Keratinocyte (primary cell): ENCODE measurements at regions not wholly inside any gene's neighbourhood (a gene's known extent, or its start where the extent isn't known, plus 50 kb on each side); places are given as distances from the start of the nearest gene placed in this dataset.

Experiments used
- DNase-seq: peaks from one replicate; pipeline ENCODE4 v3.0.0-alpha.2; 2011; ENCODE audit warnings: low read depth, missing footprints, low spot score
- FAIRE-seq: peaks from 2 replicates; lab custom pipeline; 2011; peaks lifted over from hg19 to GRCh38; lab: Jason Lieb, UNC
- H2AFZ ChIP-seq: 2 replicates; pipeline ENCODE4 v1.6.0; 2012; ENCODE audit warnings: low read length, control low read depth, inconsistent platforms; ENCODE audit not compliant: control insufficient read depth
- H3K27ac ChIP-seq: 2 replicates; pipeline ENCODE4 v1.5.1; 2011; ENCODE audit warnings: low read length; ENCODE audit not compliant: control insufficient read depth, insufficient read depth
- H3K27me3 ChIP-seq: 3 replicates; pipeline ENCODE4 v1.6.0; 2011; ENCODE audit warnings: low read length; ENCODE audit not compliant: control insufficient read depth, insufficient read depth; ENCODE audit errors: extremely low read depth
- H3K36me3 ChIP-seq, 2 experiments: 2 replicates in 1 of 2; 3 replicates in 1 of 2; pipeline ENCODE4 v1.5.1; 2011; ENCODE audit warnings: low read length in 2 of 2, mild to moderate bottlenecking in 1 of 2; ENCODE audit not compliant: control insufficient read depth in 2 of 2, insufficient read depth in 2 of 2; ENCODE audit errors: extremely low read depth in 1 of 2
- H3K4me1 ChIP-seq: 3 replicates; pipeline ENCODE4 v1.5.1; 2011; ENCODE audit warnings: low read length; ENCODE audit not compliant: control insufficient read depth, insufficient read depth; ENCODE audit errors: extremely low read depth
- H3K4me2 ChIP-seq: 3 replicates; pipeline ENCODE4 v1.6.0; 2011; ENCODE audit warnings: low read depth, low read length; ENCODE audit not compliant: control insufficient read depth, insufficient read depth; ENCODE audit errors: extremely low read depth
- H3K4me3 ChIP-seq, 3 experiments: fragments of 200-600 bp in 1 of 3; sonication (generic) in 1 of 3; 2 replicates in 2 of 3; 3 replicates in 1 of 3; pipeline ENCODE4 v1.5.1; 2011 to 2016; ENCODE audit warnings: low read length in 3 of 3, mild to moderate bottlenecking in 3 of 3, control low read depth in 2 of 3, inconsistent platforms in 1 of 3, low read depth in 1 of 3, mixed read lengths in 1 of 3, mixed run types in 1 of 3, moderate library complexity in 1 of 3; ENCODE audit not compliant: control insufficient read depth in 2 of 3, insufficient read depth in 2 of 3; ENCODE audit errors: extremely low read depth in 1 of 3
- H3K79me2 ChIP-seq: 2 replicates; pipeline ENCODE4 v1.6.0; 2012; ENCODE audit warnings: low read length; ENCODE audit not compliant: control insufficient read depth, insufficient read depth
- H3K9ac ChIP-seq: 3 replicates; pipeline ENCODE4 v1.6.0; 2011; ENCODE audit warnings: low read length; ENCODE audit not compliant: control insufficient read depth, insufficient read depth; ENCODE audit errors: extremely low read depth
- H3K9me1 ChIP-seq: 3 replicates; pipeline ENCODE4 v1.6.0; 2011; ENCODE audit warnings: low read length; ENCODE audit not compliant: control insufficient read depth, insufficient read depth; ENCODE audit errors: extremely low read depth
- H3K9me3 ChIP-seq: 2 replicates; pipeline ENCODE4 v1.5.1; 2012; ENCODE audit warnings: low read depth, low read length; ENCODE audit not compliant: control insufficient read depth
- H4K20me1 ChIP-seq: 3 replicates; pipeline ENCODE4 v1.6.0; 2011; ENCODE audit warnings: low read length; ENCODE audit not compliant: control insufficient read depth, insufficient read depth; ENCODE audit errors: extremely low read depth
- CTCF ChIP-seq, 3 experiments: IDR thresholded peaks in 1 of 3; conservative IDR thresholded peaks in 1 of 3; optimal IDR thresholded peaks in 1 of 3; 2 replicates in 2 of 3; 3 replicates in 1 of 3; pipeline versions ENCODE3 to v1.5.1; 2011; ENCODE audit warnings: low read length in 3 of 3, mild to moderate bottlenecking in 3 of 3, moderate library complexity in 2 of 3, control low read depth in 1 of 3, inconsistent platforms in 1 of 3; ENCODE audit not compliant: insufficient read depth in 2 of 3; ENCODE audit errors: extremely low read depth in 1 of 3
- EZH2 ChIP-seq: IDR thresholded peaks from one replicate; pipeline ENCODE4 v1.6.1; 2012; ENCODE audit warnings: inconsistent platforms, mild to moderate bottlenecking, low read length, moderate library complexity
- dilution Hi-C: fragments of 300-500 bp; cut with MboI; formaldehyde crosslinking; loops from one replicate; pipeline ENCODE4 v1.7.0; 2020; ENCODE audit warnings: low sequenced_read_pairs; ENCODE audit not compliant: extremely low pct_ligation_motif_present

- no peak for DNase-seq
- Histone ChIP-seq H3K36me3 (no peaks in the 10 kb centered on the region), H3K4me3 (no peak overlapping the region), H2AFZ (no peak overlapping the region), H3K9ac (no peak overlapping the region), H4K20me1 (no peaks in the 10 kb centered on the region), H3K4me1 (no peaks in the 10 kb centered on the region), H3K9me1 (no peaks in the 10 kb centered on the region), H3K79me2 (no peaks in the 10 kb centered on the region), H3K27ac (no peak overlapping the region), H3K4me2 (no peak overlapping the region), H3K27me3 (no peaks in the 10 kb centered on the region), H3K9me3 (no peaks in the 10 kb centered on the region)
- TF ChIP-seq CTCF (optimal IDR thresholded peaks at IDR 0.05 in 1 of 3, IDR thresholded peaks at IDR 0.05 in 1 of 3, conservative IDR thresholded peaks at IDR 0.05 in 1 of 3; ENCODE audit: extremely low read depth in 1 of 3, insufficient read depth in 2 of 3, low read length in 3 of 3) (no peak), EZH2 (no peak)
- dilution Hi-C loops, result no loop called here
- no peak for FAIRE-seq
Observed at GRCh38 chr18:1267021-1267420, 362.4 kb downstream of the ADCYAP1 start.

GRCh38 chr18:1270081-1270480 lies 365.4 kb downstream of the ADCYAP1 start:
- no peak for DNase-seq
- Histone ChIP-seq H3K79me2 (no peaks in the 10 kb centered on the region), H3K36me3 (no peaks in the 10 kb centered on the region), H3K4me1 (no peaks in the 10 kb centered on the region), H3K27me3 (no peaks in the 10 kb centered on the region), H3K4me3 (no peak overlapping the region), H3K4me2 (no peak overlapping the region), H3K9me3 (no peaks in the 10 kb centered on the region), H3K9me1 (no peaks in the 10 kb centered on the region), H2AFZ (no peak overlapping the region), H3K9ac (no peak overlapping the region), H3K27ac (no peak overlapping the region), H4K20me1 (no peaks in the 10 kb centered on the region)
- TF ChIP-seq CTCF (optimal IDR thresholded peaks at IDR 0.05 in 1 of 3, IDR thresholded peaks at IDR 0.05 in 1 of 3, conservative IDR thresholded peaks at IDR 0.05 in 1 of 3; ENCODE audit: extremely low read depth in 1 of 3, insufficient read depth in 2 of 3, low read length in 3 of 3) (no peak), EZH2 (no peak)
- FAIRE-seq, result no peak
- dilution Hi-C loops, result no loop called here
